Fibroblast of skin of back (primary cell): ENCODE measurements at regions not wholly inside any gene's neighbourhood (a gene's known extent, or its start where the extent isn't known, plus 50 kb on each side); places are given as distances from the start of the nearest gene placed in this dataset.

ENCODE experiments used
- DNase-seq: peaks from one replicate; pipeline ENCODE4 v3.0.0-alpha.2; 2013

DNA sequence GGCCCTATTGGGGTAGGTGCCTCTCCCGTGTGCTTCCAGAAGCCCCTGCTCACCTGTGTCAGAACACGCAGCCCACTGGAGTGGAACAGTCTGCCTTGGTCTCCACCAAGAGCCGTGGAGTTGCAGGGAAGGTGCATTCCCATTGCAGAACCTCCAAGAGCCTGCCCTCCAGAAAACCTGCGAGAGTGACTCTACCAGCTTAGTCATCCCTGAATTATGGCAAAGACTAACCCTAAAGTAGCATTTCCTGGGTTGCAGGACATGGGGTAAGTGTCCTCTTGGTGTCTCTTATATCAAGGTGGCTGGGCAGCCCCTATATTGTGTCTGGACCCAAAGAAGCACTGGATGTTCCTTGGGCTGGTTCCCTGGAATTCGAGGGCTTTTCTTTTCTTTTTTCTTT is 224.6 kb downstream of the BCOR start:
- DNase-seq, result no peak

DNA sequence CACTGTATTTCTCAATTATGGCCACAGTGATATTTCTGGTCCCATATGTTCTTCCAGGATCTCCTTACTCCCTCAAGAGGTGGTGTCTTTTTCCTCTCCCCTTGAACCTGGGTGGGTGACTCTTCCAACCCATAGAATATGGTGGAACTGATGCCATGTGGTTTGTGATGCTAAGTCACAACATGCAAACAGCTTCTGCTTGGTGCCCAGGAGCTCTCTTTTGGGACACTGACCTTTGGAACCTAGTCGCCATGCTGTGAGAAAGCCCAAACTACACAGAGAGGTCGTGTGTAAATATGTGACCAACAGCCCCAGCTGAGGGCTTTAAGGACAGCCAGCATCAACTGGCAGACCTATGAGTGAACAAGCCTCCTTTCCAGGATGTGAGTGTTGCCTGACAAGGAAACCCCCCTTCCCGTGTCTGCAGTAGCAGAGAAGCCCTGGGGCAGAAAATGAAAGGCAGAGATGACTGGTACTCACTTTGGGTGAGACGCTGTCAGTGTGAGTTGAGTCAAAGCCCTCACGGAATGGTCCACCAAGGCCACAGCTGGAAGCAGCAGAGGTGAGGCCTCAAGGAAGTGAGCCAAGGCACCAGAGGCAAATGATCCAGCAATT is 223.4 kb downstream of the BCOR start:
- no peak for DNase-seq

DNA sequence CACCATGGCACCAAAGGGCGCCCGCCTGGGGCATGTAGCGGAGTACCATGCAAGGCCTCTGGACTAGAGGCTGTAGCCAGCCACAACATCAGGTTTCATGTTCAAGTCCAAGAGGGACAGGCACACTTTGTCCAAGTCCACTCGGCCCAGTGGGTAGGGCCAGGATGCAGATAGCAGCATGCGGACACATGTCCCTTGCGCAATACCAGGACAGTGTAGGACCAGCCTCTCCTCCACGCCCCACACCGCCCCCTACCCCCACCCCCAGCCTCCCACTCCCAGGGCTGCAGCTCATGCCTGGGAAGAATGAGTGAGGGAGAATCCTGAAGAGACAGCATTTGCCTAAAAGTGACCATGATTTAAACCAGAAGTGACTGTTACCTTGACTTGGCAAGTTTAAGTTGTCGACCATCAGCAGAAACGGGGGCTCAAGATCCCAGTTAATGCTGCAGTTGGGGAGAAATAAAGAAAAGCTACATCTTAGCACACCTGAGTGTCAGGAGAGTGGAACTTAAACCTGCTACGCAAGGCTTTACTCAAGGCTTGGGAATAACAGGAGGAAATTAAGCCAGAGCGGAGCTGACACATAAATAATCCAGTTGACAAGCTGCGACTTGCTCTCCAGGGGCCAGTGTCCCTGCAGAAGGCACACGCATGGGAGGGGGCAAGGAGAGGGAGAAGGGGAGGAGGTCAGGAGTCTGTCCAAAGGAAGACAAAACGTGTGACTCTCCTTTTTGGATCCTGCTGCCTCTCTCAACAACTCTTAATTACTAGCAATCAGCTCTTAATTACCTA is 221.7 kb downstream of the BCOR start:
- DNase-seq, result no peak

DNA sequence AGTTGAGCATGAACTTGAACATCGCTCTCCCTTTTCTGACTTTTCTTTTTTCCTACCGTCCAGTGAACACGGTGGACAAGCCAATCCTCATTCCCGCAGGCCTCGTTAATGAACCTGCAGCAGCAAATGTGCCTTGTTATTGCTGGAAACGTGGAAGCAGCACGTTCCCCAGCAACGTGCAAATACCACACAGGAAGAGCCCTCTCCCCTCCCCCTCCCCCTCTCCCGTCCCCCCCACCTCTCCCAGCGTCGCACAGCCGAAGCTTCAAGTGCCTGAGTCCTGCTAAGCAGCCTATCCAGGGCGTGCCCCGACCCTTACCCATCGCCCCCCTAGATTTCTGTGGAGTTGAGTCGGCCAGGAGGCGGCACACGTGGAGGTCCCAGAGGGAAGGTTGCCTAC is 219.9 kb downstream of the BCOR start:
- DNase-seq, result no peak

DNA sequence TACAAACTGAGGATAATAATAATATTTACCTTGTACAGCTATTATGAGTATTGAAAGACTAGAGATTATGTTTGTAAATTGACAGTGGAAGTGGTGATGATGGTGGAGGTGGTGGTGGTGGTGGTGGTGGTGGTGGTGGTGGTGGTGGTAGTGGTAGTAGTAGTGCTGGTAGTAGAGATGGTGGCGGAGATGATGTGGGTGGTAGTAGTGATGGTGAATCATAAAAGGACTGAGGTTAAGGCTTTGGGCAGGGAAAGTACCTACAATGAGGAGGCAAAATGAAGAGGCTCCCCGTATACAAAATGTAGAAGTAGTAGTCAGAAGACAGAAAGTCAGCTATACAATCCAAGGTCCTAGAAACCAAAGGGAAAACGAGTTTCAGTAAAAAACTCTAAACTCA is 214.1 kb downstream of the BCOR start:
- no peak for DNase-seq

DNA sequence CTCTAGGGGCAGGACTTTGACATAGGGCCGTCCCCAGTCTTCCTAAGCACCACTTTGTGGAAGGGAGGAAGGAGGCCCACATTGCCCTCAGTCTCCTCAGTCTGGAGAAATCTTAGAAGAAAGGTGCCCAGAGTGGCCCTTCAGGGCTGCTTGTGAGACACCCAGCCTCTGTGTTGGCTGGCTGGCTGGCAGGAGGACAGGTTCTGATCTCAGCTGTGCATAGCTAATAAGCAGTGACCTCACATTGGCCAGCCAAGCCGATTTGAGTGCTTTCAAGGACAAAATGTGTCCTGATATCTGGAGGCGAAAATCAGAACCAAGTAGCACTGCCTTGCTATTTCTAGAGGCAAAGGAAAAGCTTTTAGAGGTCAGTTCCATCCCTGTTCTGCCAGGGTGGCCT is 211.5 kb downstream of the BCOR start:
- DNase-seq, result no peak

DNA sequence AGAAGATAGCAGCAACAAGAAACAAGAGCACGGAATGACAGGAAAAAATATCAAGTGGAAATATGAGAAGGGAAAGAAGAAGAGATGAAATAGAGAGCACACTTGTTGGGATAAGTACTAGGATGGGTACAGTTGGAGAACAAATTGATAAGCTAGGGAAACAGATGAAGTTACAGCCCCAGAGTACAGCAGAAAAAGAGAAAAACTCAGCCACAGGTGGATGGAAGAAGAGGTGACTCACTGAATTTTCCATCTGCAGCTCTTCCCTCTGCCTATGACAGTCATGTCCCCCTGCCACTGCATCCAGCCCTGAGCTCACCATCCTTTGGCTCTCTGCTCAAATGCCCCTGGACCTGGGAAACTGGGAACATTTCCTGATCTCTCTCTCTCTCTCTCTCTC is 209.0 kb downstream of the BCOR start:
- DNase-seq, result no peak

DNA sequence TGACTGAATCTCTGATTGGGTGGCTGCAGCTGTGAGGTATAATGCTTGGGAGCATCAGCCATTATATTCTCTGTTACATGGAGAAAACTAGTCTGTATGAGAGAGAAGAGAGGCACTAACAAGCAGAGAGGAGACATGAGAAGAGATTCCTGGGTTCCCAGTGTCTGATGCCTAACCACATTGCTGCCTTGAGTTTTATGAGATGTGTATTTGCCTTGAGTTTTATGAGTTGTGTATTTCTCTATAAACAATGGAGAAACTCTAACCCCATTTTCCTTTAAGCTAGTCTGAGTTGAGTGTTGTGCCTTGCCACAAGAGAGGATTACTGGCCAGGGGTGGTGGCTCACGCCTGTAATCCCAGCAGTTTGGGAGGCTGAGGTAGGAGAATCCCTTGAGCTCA is 208.1 kb downstream of the BCOR start:
- no peak for DNase-seq

DNA sequence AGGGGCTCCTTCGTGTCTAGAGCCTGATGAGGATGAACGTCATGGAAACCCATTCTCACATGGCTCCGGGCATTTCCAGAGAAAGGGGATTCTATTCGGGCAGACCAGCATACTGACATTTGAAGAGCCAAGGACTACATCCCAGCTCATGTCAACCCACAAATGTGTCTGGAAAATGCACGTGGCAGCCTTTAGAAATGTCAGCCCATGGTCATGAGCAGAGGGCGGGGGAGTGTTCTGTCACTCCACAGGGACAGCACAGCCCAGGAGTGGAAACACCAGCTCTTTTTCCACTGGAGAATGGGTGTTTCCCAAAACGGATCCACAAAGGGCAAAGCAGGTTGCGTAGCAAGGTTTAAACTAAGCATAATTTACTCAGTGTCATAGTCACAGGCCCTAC is 207.0 kb downstream of the BCOR start:
- no peak for DNase-seq

DNA sequence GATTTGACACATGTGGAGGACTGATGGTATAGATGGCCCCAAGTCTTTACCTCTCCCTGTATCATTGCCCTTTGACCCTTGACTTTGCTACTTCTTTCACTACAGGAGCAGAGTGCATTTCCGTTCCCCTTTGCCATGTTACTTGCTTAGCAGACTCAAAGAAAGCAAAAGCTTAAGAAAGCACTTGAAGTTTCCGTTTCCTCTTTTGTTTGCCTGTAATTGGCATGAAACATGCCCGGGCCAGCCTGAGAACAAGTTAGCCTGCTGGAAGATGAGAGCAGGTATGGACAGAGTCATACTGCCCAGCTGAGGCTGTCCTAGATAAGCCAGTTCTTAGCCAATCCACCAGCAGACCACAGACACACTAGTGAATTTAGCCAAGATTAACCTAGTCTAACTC is 206.0 kb downstream of the BCOR start:
- DNase-seq, result no peak

DNA sequence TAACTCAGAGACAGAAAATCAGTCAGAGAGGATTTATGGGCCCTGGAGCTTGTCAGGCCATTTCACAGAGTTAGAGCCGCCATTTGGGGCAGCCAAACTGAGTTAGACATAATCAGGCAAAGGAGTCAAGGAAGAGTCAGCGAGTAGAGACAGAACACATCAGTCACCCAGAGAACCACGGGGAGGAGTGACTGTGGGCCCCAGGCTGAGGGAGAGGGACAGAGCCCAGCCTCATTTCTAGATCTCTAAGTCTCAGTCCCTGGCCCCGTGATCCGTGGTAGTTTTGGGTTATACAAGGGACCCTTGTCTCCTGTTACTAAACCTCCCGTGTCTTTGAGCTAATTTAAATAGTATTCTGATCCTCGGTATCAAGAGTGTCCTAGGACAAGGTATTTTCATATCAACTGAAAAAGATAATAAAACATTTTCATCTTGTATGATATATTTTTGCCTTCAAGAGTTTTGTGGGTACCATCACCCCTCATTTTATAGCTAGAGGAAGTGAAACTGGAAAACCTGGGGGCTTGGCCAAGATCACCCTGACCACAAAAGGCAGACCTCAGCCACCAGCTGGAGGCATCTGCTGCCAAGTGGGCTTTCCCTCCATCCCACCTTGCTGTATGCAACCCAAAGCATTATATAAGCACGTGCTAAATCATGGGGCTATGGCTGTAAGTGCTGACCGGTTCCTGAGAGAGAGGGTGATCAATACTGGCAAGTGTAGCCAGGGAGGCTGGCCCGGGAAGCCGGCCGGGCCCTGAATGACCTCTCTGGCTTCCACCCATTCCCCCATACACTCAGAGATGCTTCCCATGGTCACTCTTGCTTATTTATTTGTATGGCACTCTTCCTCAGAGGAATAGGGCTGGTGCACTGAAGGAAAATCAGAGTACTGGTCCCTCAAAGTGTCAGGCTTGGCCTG is 204.1 kb downstream of the BCOR start:
- no peak for DNase-seq

DNA sequence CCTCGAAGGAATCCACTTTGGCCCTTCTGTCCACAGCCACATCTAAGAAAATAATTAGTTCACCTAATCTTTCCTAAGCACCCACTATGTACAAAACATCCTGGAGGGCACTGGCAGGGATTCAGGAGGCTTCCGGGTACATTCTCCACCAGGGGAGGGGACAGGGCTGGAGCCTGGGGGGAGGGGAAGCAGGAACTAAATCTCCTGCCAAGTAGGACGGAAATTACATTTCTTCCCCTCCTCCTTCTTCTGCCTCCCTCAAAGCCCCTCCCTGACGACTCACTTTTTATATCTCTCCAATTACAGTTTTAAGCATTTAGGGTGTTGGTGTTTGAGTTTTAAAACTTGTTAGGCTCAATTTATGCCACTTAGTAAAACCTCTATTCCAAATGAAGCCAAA is 203.1 kb downstream of the BCOR start:
- DNase-seq, result no peak

DNA sequence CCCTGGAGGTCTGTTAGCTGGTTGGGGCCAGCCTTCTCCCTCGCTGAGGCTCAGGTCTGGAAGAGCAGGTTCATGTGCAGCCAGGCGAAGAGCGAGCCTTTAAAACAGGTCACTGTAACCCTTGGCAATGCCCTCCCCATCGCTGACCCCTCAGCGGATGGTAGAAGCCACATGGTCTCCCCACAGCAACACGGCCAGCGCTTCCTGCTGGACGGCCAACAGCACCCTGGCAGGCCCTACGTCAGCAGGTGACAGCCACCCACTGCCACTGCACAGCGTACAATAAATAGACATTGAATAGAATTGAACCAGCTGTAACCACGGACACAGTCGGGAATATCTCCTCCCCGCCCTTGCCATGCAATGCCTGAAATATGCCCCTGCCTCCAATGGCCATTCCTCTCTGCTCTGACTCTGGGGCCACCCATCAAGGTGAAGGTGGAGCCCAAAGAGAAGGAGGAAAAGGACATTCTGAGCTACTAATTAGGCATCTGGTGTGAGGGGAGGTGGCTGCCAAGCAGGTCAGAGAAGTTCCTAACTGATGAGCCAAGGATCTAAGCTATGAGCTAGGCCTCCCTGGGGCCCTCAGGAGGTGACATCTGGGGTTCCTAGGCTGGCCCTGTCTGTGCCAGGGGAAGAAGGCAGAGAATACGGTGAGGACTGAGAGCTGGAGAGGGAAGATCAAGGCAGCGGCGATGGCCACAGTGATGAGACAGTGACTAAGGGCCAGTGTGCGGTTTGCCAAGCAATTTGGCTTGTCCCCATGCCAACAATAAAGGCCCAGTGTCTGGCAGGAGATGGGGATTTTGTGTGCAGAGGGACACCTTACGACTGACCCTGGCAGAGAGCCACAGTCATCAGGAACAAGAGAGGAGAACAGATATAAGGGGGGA is 202.3 kb downstream of the BCOR start:
- peak; percentile 24 for DNase-seq

DNA sequence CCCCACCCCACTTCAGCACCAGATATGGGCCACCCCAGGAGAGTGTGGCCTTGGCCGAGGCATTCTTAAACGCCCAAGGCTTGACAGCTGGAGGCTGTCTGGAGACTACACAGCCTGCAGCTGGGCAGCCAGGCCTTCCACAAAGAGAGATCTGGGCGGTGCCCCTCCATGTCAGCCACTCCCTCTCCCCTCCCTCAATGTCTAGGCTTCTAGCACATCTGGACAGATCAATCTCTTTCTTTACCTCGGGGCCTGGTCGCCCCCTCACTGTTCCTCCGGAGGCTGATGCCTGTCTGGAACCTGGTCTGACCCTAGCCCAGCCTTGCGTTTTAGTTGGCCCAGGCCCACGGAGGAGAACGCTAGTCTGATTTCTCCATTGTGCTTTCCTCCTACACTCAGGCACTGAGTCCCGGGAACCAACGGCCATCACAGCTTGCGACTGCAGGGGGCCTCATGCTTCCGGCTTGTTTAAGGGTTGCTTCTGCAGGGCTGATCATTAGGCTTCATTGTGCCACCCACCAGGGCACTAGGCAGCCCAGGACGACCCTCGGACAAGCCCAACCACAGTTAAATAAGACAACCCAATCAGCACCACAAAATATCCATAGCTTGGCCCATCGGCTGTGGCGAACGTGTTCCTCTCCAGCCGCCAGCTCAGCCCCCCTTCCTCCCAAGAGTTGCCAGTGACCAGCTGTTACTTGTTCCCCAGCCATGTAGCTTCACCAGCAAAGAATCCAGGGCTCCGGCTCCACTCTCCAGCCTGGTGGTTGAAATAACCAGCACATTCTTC is 200.6 kb downstream of the BCOR start:
- peak; percentile 87 for DNase-seq

DNA sequence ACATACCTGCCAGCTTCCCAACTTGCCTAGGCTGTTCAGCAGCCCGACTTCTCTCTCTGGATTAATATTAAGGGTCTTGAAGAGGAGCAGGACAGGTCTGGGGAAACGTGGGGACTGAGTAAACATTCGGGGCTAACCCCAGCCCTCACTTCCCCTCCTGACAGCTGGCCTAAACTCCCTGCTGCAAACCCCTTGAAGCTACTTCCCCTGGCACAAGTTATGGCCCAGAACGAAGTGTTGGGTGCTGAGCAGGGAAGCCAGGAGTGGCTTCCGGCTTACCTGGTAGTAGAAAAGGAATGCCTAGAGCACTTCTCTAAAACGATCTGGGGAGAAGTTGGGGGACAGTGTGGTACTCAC is 200.0 kb downstream of the BCOR start:
- no peak for DNase-seq

DNA sequence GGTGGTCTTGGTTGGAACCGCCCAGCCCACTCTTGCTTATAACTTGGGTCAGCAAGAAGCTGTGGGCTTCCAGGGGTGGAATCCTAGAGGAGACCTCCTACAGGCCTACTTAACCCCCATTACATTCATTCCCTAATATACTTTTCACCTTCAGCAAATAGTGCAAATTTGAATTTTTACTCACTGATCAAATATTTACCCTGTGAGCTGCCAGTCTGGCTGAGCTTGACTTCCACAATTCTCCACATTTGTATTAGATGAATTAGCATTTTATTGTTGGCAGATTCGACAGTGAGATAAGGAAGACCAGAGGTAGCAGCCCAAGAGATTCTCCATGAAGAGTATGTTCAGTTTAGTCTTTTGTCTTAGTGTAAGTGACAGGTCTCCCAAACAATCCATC is 199.6 kb downstream of the BCOR start:
- DNase-seq, result no peak

DNA sequence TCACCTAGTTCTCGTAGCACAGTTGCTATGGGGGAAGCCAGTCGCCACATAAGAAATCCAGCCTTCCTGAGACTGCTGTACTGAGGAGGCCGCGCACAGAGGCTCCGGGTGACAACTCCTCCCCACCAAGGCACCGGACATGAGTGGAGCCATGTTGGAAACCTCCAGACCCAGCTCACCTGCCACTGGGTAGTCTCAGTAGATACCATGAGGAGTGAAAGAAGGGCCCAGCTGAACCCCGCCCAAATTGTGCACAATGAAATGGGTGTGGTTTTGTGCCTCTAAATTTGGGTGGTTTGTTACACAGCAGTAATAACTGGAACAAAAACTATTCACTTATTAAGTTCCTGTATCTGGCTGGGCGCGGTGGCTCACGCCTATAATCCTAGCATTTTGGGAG is 198.7 kb downstream of the BCOR start:
- no peak for DNase-seq

DNA sequence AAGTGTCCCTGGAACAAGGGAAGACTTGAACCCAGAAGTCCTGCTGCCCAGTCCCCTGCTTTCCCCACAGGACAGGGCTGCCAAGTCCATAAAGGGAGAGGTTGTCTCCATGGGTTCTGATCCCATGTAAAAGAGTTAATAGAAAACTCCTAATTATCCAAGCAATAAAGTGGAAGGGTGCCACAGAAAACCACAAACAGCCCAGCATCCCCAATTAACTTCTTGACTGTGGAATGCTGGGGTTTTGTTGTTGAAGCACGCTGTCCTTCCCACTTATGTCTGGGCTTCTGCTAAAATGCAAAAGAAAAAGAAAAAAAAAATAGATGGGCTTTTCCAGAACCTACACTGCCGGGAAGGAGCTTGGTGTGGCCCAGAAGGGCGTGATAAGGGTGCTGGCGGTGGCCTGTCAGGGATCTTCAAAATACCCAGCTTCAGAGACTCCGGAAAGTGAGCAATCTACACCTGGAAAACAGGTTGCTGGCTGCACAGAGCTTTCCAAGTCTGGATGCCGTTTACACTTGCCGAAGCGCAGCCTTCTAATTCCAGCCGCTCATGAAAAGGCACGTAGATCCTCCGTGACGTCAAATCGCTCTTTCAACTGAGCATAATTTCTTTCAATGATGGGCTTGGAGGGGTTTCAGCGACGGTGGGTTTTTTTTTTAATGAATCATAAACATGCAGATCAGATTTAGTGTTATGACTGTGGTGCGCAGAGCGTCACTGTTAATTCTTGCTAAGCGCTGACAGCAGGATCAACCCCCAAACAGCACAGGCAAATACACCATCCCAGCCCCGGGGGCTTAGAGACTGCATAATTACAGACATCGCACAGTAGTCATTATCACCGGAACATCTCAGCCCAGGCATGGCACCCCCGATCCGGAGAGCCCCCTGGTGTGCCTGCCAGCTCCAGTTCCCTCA is 197.6 kb downstream of the BCOR start:
- DNase-seq, result no peak

DNA sequence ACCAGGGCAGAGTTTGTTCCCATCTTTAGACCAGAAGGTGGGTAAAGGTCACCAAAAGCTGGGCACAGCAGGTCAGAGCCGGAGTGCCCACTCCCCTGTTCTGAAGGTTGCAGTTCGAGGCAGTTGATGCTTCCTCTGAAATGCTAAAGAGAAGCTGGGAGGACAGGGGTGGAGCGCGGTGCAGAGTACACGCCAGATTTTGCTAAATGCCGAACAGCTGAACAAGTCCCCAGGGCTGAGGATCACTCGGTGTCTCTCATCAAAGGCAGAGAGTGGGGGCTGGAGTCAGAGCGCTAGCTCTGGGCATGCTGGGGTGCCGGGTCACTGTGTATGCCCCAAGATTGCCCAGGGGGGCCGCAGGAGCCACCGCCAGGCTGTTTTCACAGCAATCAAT is 197.0 kb downstream of the BCOR start:
- peak; percentile 53 for DNase-seq

DNA sequence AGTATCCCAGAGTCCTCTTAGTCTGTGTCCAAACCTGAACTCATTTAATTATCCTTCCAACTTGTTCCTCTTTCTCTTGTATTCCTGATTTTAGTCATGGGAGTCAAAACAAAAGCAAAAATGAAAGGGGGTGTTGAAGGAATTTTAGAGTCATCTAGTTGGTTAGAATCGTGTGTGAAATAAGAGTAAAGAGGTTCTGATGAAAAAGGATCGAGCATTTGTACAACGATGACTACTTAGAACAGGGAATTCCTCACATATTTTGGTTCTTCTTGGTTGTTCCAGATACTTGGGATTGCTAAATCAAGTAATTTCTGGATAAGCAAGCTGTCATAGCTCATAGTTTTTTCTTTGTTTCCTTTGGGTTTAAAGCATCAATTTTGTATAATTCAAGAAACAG is 194.4 kb downstream of the BCOR start:
- DNase-seq, result peak; percentile 87

DNA sequence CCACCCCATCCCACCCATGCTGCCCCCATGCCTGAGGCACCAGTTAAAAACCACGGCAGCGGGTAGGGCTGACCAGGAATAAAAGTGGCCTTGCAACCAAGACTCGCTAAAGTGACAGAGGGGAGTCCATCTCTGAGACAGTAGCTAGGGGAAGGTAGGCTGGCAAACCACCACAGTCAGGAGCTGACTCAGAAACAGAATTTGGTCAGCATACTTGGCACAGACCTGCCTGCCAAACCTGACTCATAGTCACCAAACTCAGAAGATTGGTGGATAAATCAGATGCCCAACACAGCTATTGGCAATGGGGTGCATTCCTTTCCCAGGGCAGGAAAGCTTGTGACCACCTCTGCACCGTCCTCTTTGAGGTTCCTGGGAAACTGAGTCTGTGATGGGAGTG is 193.8 kb downstream of the BCOR start:
- peak; percentile 62 for DNase-seq
